ENCODE measurements at regions not wholly inside any gene's neighbourhood (a gene's known extent, or its start where the extent isn't known, plus 50 kb on each side); places are given as distances from the start of the nearest gene placed in this dataset.
"Not testable (repeated sequence)": the region's sequence is repeated elsewhere in the genome, so short reads cannot be mapped to it uniquely, and the experiment has no call there.

DNA sequence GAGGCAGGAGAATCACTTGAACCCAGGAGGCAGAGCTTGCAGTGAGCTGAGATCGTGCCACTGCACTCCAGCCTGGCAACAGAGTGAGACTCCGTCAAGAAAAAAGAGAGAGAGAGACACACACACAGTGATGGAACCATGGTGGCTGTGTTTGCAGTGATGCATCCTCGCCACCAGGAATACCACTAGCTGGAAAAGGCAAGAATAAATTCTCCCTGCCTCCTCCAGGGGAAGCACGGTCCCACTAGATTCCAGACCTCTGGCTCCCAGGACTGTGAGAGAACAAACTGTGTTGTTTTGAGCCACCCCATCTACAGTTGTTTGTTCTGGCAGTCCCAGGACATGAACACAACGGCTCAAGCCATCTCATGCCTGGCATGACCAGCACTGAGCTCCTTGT is 320.3 kb upstream of the FOXK1 start:
- no peak overlapping the region for H3K4me3 ChIP-seq (ENCODE audit: low read length)
- no peak for DNase-seq (ENCODE audit: low read depth)
- TF ChIP-seq, protein P1, sequence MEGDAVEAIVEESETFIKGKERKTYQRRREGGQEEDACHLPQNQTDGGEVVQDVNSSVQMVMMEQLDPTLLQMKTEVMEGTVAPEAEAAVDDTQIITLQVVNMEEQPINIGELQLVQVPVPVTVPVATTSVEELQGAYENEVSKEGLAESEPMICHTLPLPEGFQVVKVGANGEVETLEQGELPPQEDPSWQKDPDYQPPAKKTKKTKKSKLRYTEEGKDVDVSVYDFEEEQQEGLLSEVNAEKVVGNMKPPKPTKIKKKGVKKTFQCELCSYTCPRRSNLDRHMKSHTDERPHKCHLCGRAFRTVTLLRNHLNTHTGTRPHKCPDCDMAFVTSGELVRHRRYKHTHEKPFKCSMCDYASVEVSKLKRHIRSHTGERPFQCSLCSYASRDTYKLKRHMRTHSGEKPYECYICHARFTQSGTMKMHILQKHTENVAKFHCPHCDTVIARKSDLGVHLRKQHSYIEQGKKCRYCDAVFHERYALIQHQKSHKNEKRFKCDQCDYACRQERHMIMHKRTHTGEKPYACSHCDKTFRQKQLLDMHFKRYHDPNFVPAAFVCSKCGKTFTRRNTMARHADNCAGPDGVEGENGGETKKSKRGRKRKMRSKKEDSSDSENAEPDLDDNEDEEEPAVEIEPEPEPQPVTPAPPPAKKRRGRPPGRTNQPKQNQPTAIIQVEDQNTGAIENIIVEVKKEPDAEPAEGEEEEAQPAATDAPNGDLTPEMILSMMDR (conservative IDR thresholded peaks at IDR 0.05; ENCODE audit: low read length), result no peak

GRCh38 chr7:4383584-4383983 is 298.5 kb upstream of the FOXK1 start:
- no peak for DNase-seq (ENCODE audit: low read depth)
- H3K4me3 ChIP-seq (ENCODE audit: low read length), result no peak overlapping the region
- TF ChIP-seq, protein P1 (conservative IDR thresholded peaks at IDR 0.05; ENCODE audit: low read length), result no peak

DNA sequence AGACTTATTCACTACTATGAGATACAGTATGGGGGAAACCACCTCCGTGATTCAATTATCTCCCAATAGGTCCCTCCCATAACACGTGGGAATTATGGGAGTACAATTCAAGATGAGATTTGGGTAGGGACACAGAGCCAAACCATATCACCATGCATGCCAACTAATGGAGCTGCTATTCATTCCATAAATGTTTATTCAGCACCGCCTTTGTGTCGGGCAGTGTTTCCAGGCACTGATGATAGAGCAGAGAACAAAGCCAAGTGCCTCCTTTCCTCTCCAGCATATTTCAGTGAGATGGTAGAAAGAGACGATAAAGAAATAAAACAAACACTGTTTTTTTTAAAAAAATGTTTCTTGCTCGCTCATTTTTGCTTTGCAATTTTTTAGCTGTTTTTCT is 295.9 kb upstream of the FOXK1 start:
- DNase-seq (ENCODE audit: low read depth), result no peak
- no peak overlapping the region for H3K4me3 ChIP-seq (ENCODE audit: low read length)
- TF ChIP-seq, protein P1 (conservative IDR thresholded peaks at IDR 0.05; ENCODE audit: low read length), result no peak

DNA sequence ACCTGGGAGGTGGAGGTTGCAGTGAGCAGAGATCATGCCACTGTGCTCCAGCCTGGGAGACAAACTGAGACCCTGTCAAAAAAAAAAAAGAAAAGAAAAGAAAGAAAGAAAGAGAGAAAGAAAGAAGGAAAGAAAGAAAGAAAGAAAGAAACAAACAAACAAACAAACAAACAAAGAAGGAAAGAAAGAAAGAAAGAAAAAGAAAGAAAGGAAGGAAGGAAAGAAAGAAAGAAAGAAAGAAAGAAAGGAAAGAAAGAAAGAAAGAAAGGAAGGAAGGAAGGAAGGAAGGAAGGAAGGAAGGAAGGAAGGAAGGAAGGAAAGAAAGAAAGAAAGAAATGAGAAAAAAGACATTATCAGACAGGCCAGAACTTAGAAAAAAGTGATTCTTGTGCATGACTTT is 291.0 kb upstream of the FOXK1 start:
- not testable (repeated sequence) for DNase-seq (ENCODE audit: low read depth); H3K4me3 ChIP-seq (ENCODE audit: low read length)

DNA sequence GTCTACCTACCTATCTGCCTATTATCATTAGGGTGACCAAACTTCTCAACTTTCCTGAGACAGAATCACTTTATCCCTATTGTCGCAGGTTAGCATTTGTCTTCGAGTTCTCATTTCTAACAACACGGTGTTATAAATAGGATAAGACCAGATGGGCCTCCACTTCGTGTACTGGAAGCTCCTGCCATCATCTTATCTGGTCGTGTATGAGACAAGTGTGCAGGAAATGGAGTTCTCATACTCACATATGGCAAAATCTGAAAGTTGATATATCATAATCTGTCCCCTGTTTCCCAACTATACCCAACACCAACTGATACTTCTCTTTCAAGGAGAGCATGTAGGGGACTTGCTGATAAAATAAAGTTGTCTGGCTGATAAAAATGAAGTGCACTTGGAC is 287.4 kb upstream of the FOXK1 start:
- no peak overlapping the region for H3K4me3 ChIP-seq (ENCODE audit: low read length)
- no peak for DNase-seq (ENCODE audit: low read depth)
- TF ChIP-seq, protein P1 (conservative IDR thresholded peaks at IDR 0.05; ENCODE audit: low read length), result no peak

DNA sequence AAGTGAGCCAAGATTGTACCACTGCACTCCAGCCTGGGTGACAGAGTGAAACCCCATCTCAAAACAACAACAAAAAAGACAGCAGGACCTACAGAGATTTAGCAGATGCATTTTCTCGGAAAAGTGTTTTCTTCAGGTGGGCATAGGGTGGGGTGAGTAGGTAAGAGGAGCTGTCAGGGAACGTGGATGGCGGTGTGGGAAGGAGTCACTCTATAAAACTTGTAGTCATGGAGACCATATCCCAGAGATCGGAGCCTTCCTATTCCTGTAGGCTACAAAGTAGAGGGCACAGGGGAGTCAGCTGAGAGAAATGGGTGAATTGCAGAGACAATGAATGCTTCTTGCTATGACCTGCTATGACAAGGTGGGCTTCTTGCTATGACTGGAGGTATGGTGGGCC is 283.0 kb upstream of the FOXK1 start:
- DNase-seq (ENCODE audit: low read depth), result no peak
- TF ChIP-seq, protein P1 (conservative IDR thresholded peaks at IDR 0.05; ENCODE audit: low read length), result no peak

GRCh38 chr7:4399596-4399995 is 282.5 kb upstream of the FOXK1 start:
- no peak for DNase-seq (ENCODE audit: low read depth)
- TF ChIP-seq, protein P1 (conservative IDR thresholded peaks at IDR 0.05; ENCODE audit: low read length), result no peak
- no peak overlapping the region for H3K4me3 ChIP-seq (ENCODE audit: low read length)

More for the DNA sequence above, 283.0 kb upstream of the FOXK1 start:
- no peak overlapping the region for H3K4me3 ChIP-seq (ENCODE audit: low read length)
